GM12892 (cell line): ENCODE measurements at regions not wholly inside any gene's neighbourhood (a gene's known extent, or its start where the extent isn't known, plus 50 kb on each side); places are given as distances from the start of the nearest gene placed in this dataset.

Source experiments
- POLR2A ChIP-seq: IDR thresholded peaks from 2 replicates; pipeline ENCODE4 v1.6.1; 2011; ENCODE audit warnings: low read depth, low read length, control low read depth
- POLR2AphosphoS5 ChIP-seq: IDR thresholded peaks from 2 replicates; pipeline ENCODE4 v1.6.1; 2011; ENCODE audit warnings: low read depth, low read length, control low read depth

- TF ChIP-seq POLR2A (no peak), POLR2AphosphoS5 (no peak)
These were observed 140.8 kb downstream of the SCARB1 start for GRCh38 chr12:124722878-124723277.
